ENCODE measurements at regions not wholly inside any gene's neighbourhood (a gene's known extent, or its start where the extent isn't known, plus 50 kb on each side); places are given as distances from the start of the nearest gene placed in this dataset.

GRCh38 chr6:109918227-109918626, 59.9 kb upstream of the GPR6 start:
- DNase-seq (ENCODE audit: low read depth): no peak

GRCh38 chr6:109920911-109921310, 57.2 kb upstream of the GPR6 start:
- no peak for DNase-seq (ENCODE audit: low read depth)

- no peak for DNase-seq (ENCODE audit: low read depth)
These were observed 55.3 kb upstream of the GPR6 start for GRCh38 chr6:109922851-109923250.

- DNase-seq (ENCODE audit: low read depth): peak; percentile 77
These were observed 53.0 kb upstream of the GPR6 start for GRCh38 chr6:109925075-109925474.

GRCh38 chr6:109927052-109927451, 51.1 kb upstream of the GPR6 start:
- DNase-seq (ENCODE audit: low read depth): peak; percentile 2

Measured in renal cortical epithelial cell (primary cell).